HepG2 (cell line): ENCODE measurements at regions not wholly inside any gene's neighbourhood (a gene's known extent, or its start where the extent isn't known, plus 50 kb on each side); places are given as distances from the start of the nearest gene placed in this dataset.

Experiments used
- ATAC-seq: fragments of 200-7000 bp; cut with Tn5 transposase; 3 replicates; pipeline ENCODE4 v1.9.1; 2020; ENCODE audit warnings: mild to moderate bottlenecking, moderate library complexity
- BruUV-seq: library from RNA; stranded (reverse); fragments of 400-500 nt; replicated peaks from 2 replicates; lab custom pipeline; 2021; lab: Mats Ljungman, UMichigan
- CTCF ChIA-PET: fragments of 300-600 bp; formaldehyde crosslinking; extraction: SDS; loops from one replicate; lab custom pipeline; 2021; ENCODE audit warnings: low total read pairs, inconsistent platforms, low intra/inter-chr PET ratio; lab: Yijun Ruan, JAX
- POLR2A ChIA-PET: fragments of 350-600 bp; sonication (Branson Sonifier 250); formaldehyde crosslinking; loops from one replicate; lab custom pipeline; 2020; ENCODE audit warnings: antibody characterized with exemption, inconsistent platforms; lab: Yijun Ruan, JAX
- DNase-seq: peaks from one replicate; pipeline ENCODE4 v3.0.0-alpha.2; 2015; ENCODE audit warnings: low spot score
- FAIRE-seq: peaks from 3 replicates; lab custom pipeline; 2011; peaks lifted over from hg19 to GRCh38; lab: Jason Lieb, UNC
- H2AFZ ChIP-seq: one replicate; pipeline ENCODE4 v1.6.1; 2011; ENCODE audit warnings: low read length, inconsistent platforms
- H3K27ac ChIP-seq: fragments of 300-600 bp; 3 replicates; pipeline ENCODE4 v1.8.0; 2011; ENCODE audit warnings: mixed run types, mild to moderate bottlenecking, mixed read lengths, low read length, inconsistent platforms; ENCODE audit not compliant: insufficient read depth; ENCODE audit errors: extremely low read length
- H3K27me3 ChIP-seq, 2 experiments: fragments of 200-600 bp in 1 of 2; 2 replicates in 1 of 2; 3 replicates in 1 of 2; pipeline versions ENCODE4 v1.6.0 to v1.8.0; 2011; ENCODE audit warnings: low read length in 2 of 2, mild to moderate bottlenecking in 2 of 2, moderate library complexity in 2 of 2, inconsistent platforms in 1 of 2; ENCODE audit not compliant: insufficient read depth in 2 of 2, control insufficient read depth in 1 of 2
- H3K36me3 ChIP-seq, 2 experiments: fragments of 200-600 bp in 1 of 2; replicated peaks in 1 of 2; 2 replicates in 1 of 2; 3 replicates in 1 of 2; pipeline versions ENCODE4 v1.5.1 to v1.8.0; 2011; ENCODE audit warnings: low read length in 2 of 2, inconsistent platforms in 1 of 2; ENCODE audit not compliant: insufficient read depth in 2 of 2, control insufficient read depth in 1 of 2
- H3K4me1 ChIP-seq: 2 replicates; pipeline ENCODE4 v1.5.1; 2012; ENCODE audit warnings: low read length, inconsistent platforms; ENCODE audit not compliant: insufficient read depth
- H3K4me2 ChIP-seq: 2 replicates; pipeline ENCODE4 v1.6.0; 2011; ENCODE audit warnings: low read depth, low read length, inconsistent platforms
- H3K4me3 ChIP-seq, 3 experiments: fragments of 200-600 bp in 1 of 3; sonication (generic), shearing (Covaris generic) in 1 of 3; replicated peaks in 1 of 3; 2 replicates each; pipeline ENCODE4 v1.5.1; 2011 to 2016; ENCODE audit warnings: low read length in 3 of 3, inconsistent platforms in 2 of 3, low read depth in 2 of 3, mild to moderate bottlenecking in 2 of 3, control low read depth in 1 of 3, mixed read lengths in 1 of 3; ENCODE audit not compliant: insufficient read depth in 1 of 3
- H3K79me2 ChIP-seq: one replicate; pipeline ENCODE4 v1.6.1; 2011; ENCODE audit warnings: low read length, inconsistent platforms; ENCODE audit not compliant: insufficient read depth
- H3K9ac ChIP-seq: 2 replicates; pipeline ENCODE4 v1.6.0; 2011; ENCODE audit warnings: mild to moderate bottlenecking, low read depth, low read length, inconsistent platforms; ENCODE audit not compliant: insufficient read depth
- H3K9me3 ChIP-seq: 2 replicates; pipeline ENCODE4 v1.5.1; 2012; ENCODE audit warnings: mild to moderate bottlenecking, low read length
- H4K20me1 ChIP-seq: 2 replicates; pipeline ENCODE4 v1.6.0; 2011; ENCODE audit warnings: inconsistent platforms, mild to moderate bottlenecking, low read length, moderate library complexity; ENCODE audit not compliant: insufficient read depth
- ATM ChIP-seq: fragments of 450-650 bp; IDR thresholded peaks from 2 replicates; pipeline ENCODE4 v1.7.1; 2017; ENCODE audit warnings: mild to moderate bottlenecking, borderline replicate concordance
- DR1 ChIP-seq: sonication (generic); formaldehyde crosslinking; IDR thresholded peaks from 2 replicates; pipeline ENCODE4 v1.8.0; 2021; ENCODE audit warnings: mild to moderate bottlenecking, missing genetic modification reagents, inconsistent platforms
- GZF1 ChIP-seq: sonication (generic); formaldehyde crosslinking; IDR thresholded peaks from 2 replicates; pipeline ENCODE4 v1.5.1; 2020; ENCODE audit warnings: mild to moderate bottlenecking, missing genetic modification reagents
- HOXA3 ChIP-seq: sonication (generic); formaldehyde crosslinking; IDR thresholded peaks from 2 replicates; pipeline ENCODE4 v1.5.0; 2020; ENCODE audit warnings: missing genetic modification reagents
- SP1 ChIP-seq, 2 experiments: fragments of 450-650 bp in 1 of 2; sonication (generic) in 1 of 2; formaldehyde crosslinking in 1 of 2; IDR thresholded peaks; 2 replicates each; pipeline versions ENCODE4 v1.4.0 to v1.6.1; 2016 to 2020; ENCODE audit warnings: missing genetic modification reagents in 1 of 2
- TAF1 ChIP-seq: sonication (generic); formaldehyde crosslinking; IDR thresholded peaks from 2 replicates; pipeline ENCODE4 v1.4.0; 2020; ENCODE audit warnings: missing genetic modification reagents
- TEAD2 ChIP-seq: sonication (generic); formaldehyde crosslinking; IDR thresholded peaks from 2 replicates; pipeline ENCODE4 v1.9.0; 2021; ENCODE audit warnings: missing genetic modification reagents
- TOPORS ChIP-seq: sonication (generic); formaldehyde crosslinking; IDR thresholded peaks from 2 replicates; pipeline ENCODE4 v1.8.0; 2023; ENCODE audit warnings: mild to moderate bottlenecking, missing genetic modification reagents
- ZFP37 ChIP-seq: sonication (generic); formaldehyde crosslinking; IDR thresholded peaks from 2 replicates; pipeline ENCODE4 v1.4.0; 2020; ENCODE audit warnings: missing genetic modification reagents, borderline replicate concordance
- ZNF572 ChIP-seq: sonication (generic); formaldehyde crosslinking; IDR thresholded peaks from 2 replicates; pipeline ENCODE4 v1.5.1; 2020; ENCODE audit warnings: mild to moderate bottlenecking, missing genetic modification reagents
- ZNF816 ChIP-seq: sonication (generic); formaldehyde crosslinking; IDR thresholded peaks from 2 replicates; pipeline ENCODE4 v1.8.0; 2022; ENCODE audit warnings: missing genetic modification reagents, mild to moderate bottlenecking, borderline replicate concordance
- WGBS: methylation state at CpG from one replicate; pipeline ENCODE4 v1.1.6; 2017; ENCODE audit warnings: low lambda C conversion rate; 5-methylcytosine and 5-hydroxymethylcytosine counted together
- in situ Hi-C: cut with HindIII; loops from 2 replicates; pipeline ENCODE4 v1.10.0; 2017; ENCODE audit warnings: low pct_unique_long_range_greater_than_20kb; ENCODE audit not compliant: extremely low pct_ligation_motif_present
- intact Hi-C: fragments of 100-400 bp; cut with micrococcal nuclease; formaldehyde crosslinking; loops from one replicate; pipeline ENCODE4 v1.10.0; 2022; ENCODE audit not compliant: unreplicated experiment
- TF ChIP-seq, protein P1 (sequence below): sonication (generic); formaldehyde crosslinking; IDR thresholded peaks from 2 replicates; pipeline ENCODE4 v1.4.0; 2020; ENCODE audit warnings: missing genetic modification reagents, mild to moderate bottlenecking, borderline replicate concordance
- TF ChIP-seq, protein P2 (sequence below): sonication (generic); formaldehyde crosslinking; IDR thresholded peaks from 2 replicates; pipeline ENCODE4 v1.4.0; 2020; ENCODE audit warnings: mild to moderate bottlenecking, missing genetic modification reagents
- TF ChIP-seq, protein P3 (sequence below): sonication (generic); formaldehyde crosslinking; IDR thresholded peaks from 2 replicates; pipeline ENCODE4 v1.4.0; 2020; ENCODE audit warnings: missing genetic modification reagents

DNA sequence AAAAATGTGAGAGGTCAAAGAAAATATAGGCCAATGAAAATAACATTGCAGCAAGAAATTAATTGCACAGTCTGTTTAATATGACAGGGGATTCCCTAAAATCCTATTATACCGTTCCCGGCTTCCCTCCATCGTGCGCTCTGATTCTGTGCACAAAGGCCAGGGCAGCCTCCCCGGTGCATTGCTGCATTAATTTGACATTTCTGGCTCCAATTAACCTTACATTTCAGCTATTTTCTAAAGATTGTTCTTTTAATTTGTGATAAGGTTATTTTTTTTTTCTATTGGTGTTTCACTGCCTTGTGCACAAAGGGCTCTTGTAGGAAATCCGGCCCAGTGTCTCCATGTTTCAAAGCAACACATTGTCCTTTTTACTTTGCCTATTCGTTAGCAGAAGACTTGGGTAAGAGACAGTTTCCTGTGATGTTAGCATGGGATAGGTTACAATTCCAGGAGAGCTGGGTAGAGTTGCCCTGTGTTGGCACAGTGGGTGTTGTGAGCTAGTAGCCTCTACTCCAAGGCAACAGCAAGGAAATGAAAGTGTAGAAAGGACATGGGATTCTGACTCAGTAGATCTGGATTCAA lies 257.3 kb upstream of the IGF1R start:
- Histone ChIP-seq H4K20me1 (no peaks in the 10 kb centered on the region), H3K79me2 (no peaks in the 10 kb centered on the region), H3K9ac (no peak overlapping the region)
- intact Hi-C loops = no loop called here
- CTCF ChIA-PET = no interaction called here
- 67% methylated on average over 7 of the region's 7 CpGs for WGBS
- TF ChIP-seq ZFP37 = no peak
- no peak for TF ChIP-seq ZNF816
- no peak for TF ChIP-seq GZF1
- TF ChIP-seq ATM = no peak
- no peak for TF ChIP-seq ZNF572
- TF ChIP-seq SP1 (IDR thresholded peaks at IDR 0.05) = no peak
- no peak for TF ChIP-seq SP1 (CRISPR knock-in tag; IDR thresholded peaks at IDR 0.05)
- TF ChIP-seq, protein P1, sequence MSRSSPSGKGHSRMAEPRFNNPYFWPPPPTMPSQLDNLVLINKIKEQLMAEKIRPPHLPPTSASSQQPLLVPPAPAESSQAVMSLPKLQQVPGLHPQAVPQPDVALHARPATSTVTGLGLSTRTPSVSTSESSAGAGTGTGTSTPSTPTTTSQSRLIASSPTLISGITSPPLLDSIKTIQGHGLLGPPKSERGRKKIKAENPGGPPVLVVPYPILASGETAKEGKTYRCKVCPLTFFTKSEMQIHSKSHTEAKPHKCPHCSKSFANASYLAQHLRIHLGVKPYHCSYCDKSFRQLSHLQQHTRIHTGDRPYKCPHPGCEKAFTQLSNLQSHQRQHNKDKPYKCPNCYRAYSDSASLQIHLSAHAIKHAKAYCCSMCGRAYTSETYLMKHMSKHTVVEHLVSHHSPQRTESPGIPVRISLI (CRISPR knock-in tag) = no peak
- TF ChIP-seq TOPORS (CRISPR knock-in tag) = no peak
- TF ChIP-seq TAF1 (CRISPR knock-in tag) = no peak
- TF ChIP-seq, protein P2, sequence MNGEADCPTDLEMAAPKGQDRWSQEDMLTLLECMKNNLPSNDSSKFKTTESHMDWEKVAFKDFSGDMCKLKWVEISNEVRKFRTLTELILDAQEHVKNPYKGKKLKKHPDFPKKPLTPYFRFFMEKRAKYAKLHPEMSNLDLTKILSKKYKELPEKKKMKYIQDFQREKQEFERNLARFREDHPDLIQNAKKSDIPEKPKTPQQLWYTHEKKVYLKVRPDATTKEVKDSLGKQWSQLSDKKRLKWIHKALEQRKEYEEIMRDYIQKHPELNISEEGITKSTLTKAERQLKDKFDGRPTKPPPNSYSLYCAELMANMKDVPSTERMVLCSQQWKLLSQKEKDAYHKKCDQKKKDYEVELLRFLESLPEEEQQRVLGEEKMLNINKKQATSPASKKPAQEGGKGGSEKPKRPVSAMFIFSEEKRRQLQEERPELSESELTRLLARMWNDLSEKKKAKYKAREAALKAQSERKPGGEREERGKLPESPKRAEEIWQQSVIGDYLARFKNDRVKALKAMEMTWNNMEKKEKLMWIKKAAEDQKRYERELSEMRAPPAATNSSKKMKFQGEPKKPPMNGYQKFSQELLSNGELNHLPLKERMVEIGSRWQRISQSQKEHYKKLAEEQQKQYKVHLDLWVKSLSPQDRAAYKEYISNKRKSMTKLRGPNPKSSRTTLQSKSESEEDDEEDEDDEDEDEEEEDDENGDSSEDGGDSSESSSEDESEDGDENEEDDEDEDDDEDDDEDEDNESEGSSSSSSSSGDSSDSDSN (CRISPR knock-in tag) = no peak
- TF ChIP-seq, protein P3, sequence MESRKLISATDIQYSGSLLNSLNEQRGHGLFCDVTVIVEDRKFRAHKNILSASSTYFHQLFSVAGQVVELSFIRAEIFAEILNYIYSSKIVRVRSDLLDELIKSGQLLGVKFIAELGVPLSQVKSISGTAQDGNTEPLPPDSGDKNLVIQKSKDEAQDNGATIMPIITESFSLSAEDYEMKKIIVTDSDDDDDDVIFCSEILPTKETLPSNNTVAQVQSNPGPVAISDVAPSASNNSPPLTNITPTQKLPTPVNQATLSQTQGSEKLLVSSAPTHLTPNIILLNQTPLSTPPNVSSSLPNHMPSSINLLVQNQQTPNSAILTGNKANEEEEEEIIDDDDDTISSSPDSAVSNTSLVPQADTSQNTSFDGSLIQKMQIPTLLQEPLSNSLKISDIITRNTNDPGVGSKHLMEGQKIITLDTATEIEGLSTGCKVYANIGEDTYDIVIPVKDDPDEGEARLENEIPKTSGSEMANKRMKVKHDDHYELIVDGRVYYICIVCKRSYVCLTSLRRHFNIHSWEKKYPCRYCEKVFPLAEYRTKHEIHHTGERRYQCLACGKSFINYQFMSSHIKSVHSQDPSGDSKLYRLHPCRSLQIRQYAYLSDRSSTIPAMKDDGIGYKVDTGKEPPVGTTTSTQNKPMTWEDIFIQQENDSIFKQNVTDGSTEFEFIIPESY (CRISPR knock-in tag) = no peak
- TF ChIP-seq HOXA3 (CRISPR knock-in tag) = no peak
- no peak for TF ChIP-seq DR1 (CRISPR knock-in tag)
- TF ChIP-seq TEAD2 (CRISPR knock-in tag) = no peak
- TF ChIP-seq, all 625 proteins: peak for 0
- Histone ChIP-seq H3K4me3 (no peak overlapping the region), H3K27ac (no peak overlapping the region), H3K4me1 (peaks cover 3% of the 10 kb centered on the region; the same call in 1 of the 2 replicates), H3K9me3 (no peaks in the 10 kb centered on the region), H2AFZ (no peak overlapping the region), H3K27me3 (peaks cover 4 to 13% of the 10 kb centered on the region in 2 experiments; a peak in 3 of 5 replicates), H3K4me2 (no peak overlapping the region), H3K36me3 (no peaks in the 10 kb centered on the region)
- ATAC-seq (no peak), DNase-seq (no peak), FAIRE-seq (no peak)
- in situ Hi-C loops = no loop called here
- no TSS peak for BruUV-seq
- POLR2A ChIA-PET = no interaction called here
